Endodermal cell (in vitro differentiated cells): ENCODE measurements at regions not wholly inside any gene's neighbourhood (a gene's known extent, or its start where the extent isn't known, plus 50 kb on each side); places are given as distances from the start of the nearest gene placed in this dataset.

Experiments
- DNase-seq: peaks from one replicate; pipeline ENCODE4 v3.0.0-alpha.2; 2017
- H3K27ac ChIP-seq: 2 replicates; pipeline ENCODE4 v1.5.1; 2013; ENCODE audit warnings: mild to moderate bottlenecking, low read depth, low read length, moderate library complexity
- H3K27me3 ChIP-seq: 2 replicates; pipeline ENCODE4 v1.6.1; 2013; ENCODE audit warnings: mild to moderate bottlenecking, low read length, moderate library complexity; ENCODE audit not compliant: insufficient read depth, control insufficient read depth, poor library complexity, severe bottlenecking
- H3K36me3 ChIP-seq: 2 replicates; pipeline ENCODE4 v1.7.0; 2013; ENCODE audit warnings: mild to moderate bottlenecking, low read length, moderate library complexity; ENCODE audit not compliant: control insufficient read depth, insufficient read depth
- H3K4me1 ChIP-seq: one replicate; pipeline ENCODE4 v1.7.0; 2013; ENCODE audit warnings: low read length; ENCODE audit not compliant: control insufficient read depth, insufficient read depth
- H3K4me3 ChIP-seq: 2 replicates; pipeline ENCODE4 v1.5.1; 2013; ENCODE audit warnings: mild to moderate bottlenecking, low read length, moderate library complexity
- H3K9ac ChIP-seq: 2 replicates; pipeline ENCODE4 v1.6.1; 2013; ENCODE audit warnings: mild to moderate bottlenecking, low read length, moderate library complexity; ENCODE audit not compliant: poor library complexity, severe bottlenecking; ENCODE audit errors: extremely low read depth
- H3K9me3 ChIP-seq: 2 replicates; pipeline ENCODE4 v1.6.1; 2013; ENCODE audit warnings: mild to moderate bottlenecking, low read length, moderate library complexity; ENCODE audit not compliant: control insufficient read depth
- H3K27ac Mint-ChIP-seq: 2 replicates; pipeline ENCODE4 v1.8.0; 2020; ENCODE audit warnings: mixed read lengths
- H3K27me3 Mint-ChIP-seq: 2 replicates; pipeline ENCODE4 v1.8.0; 2021; ENCODE audit warnings: mild to moderate bottlenecking, mixed read lengths; ENCODE audit not compliant: insufficient read depth
- H3K36me3 Mint-ChIP-seq: 2 replicates; pipeline ENCODE4 v1.8.0; 2020; ENCODE audit warnings: low read depth, mixed read lengths
- H3K4me1 Mint-ChIP-seq: 2 replicates; pipeline ENCODE4 v1.8.0; 2020; ENCODE audit warnings: mixed read lengths
- H3K4me3 Mint-ChIP-seq: 2 replicates; pipeline ENCODE4 v1.8.0; 2020; ENCODE audit warnings: mild to moderate bottlenecking, moderate library complexity, mixed read lengths
- H3K9me3 Mint-ChIP-seq: 2 replicates; pipeline ENCODE4 v1.8.0; 2020; ENCODE audit warnings: mild to moderate bottlenecking, mixed read lengths
- CTCF ChIP-seq: fragments of 200-600 bp; sonication (generic); conservative IDR thresholded peaks from 2 replicates; pipeline ENCODE4 v1.5.0; 2021; ENCODE audit warnings: antibody characterized with exemption, mild to moderate bottlenecking
- WGBS, 2 experiments: methylation state at CpG; one replicate each; pipeline versions ENCODE4 v1.1.5 to v1.1.7; 2013; ENCODE audit warnings: missing lambda C conversion rate in 2 of 2, mixed read lengths in 1 of 2; ENCODE audit not compliant: insufficient coverage in 1 of 2, insufficient read length in 1 of 2; 5-methylcytosine and 5-hydroxymethylcytosine counted together

- Mint-ChIP-seq H3K4me3 (no peak overlapping the region), H3K4me1 (peaks cover 3% of the 10 kb centered on the region), H3K36me3 (no peaks in the 10 kb centered on the region), H3K27me3 (peaks cover 2% of the 10 kb centered on the region), H3K27ac (no peak overlapping the region), H3K9me3 (no peaks in the 10 kb centered on the region)
- no peak overlapping the region for H3K4me3 ChIP-seq
- H3K36me3 ChIP-seq: no peaks in the 10 kb centered on the region
- WGBS, 2 experiments: 85 to 91% methylated on average over 7 to 8 of the region's 8 CpGs
- no peaks in the 10 kb centered on the region for H3K4me1 ChIP-seq
- no peak for TF ChIP-seq CTCF
- no peak for DNase-seq
- H3K27ac ChIP-seq: no peak overlapping the region
- H3K27me3 ChIP-seq: no peaks in the 10 kb centered on the region
- no peaks in the 10 kb centered on the region for H3K9me3 ChIP-seq
- H3K9ac ChIP-seq: no peak overlapping the region
Observed at GRCh38 chr21:32957545-32957944, 68.2 kb upstream of the OLIG2 start.

- H3K9me3 ChIP-seq: no peaks in the 10 kb centered on the region
- Mint-ChIP-seq H3K36me3 (no peaks in the 10 kb centered on the region), H3K9me3 (no peaks in the 10 kb centered on the region), H3K4me1 (peaks cover 3% of the 10 kb centered on the region), H3K27ac (no peak overlapping the region), H3K27me3 (peaks cover 2% of the 10 kb centered on the region), H3K4me3 (no peak overlapping the region)
- peak; percentile 57 for DNase-seq
- no peaks in the 10 kb centered on the region for H3K27me3 ChIP-seq
- no peaks in the 10 kb centered on the region for H3K36me3 ChIP-seq
- H3K4me1 ChIP-seq: no peaks in the 10 kb centered on the region
- H3K9ac ChIP-seq: no peak overlapping the region
- WGBS, 2 experiments: 83 to 85% methylated on average over 6 of the region's 6 CpGs
- no peak overlapping the region for H3K4me3 ChIP-seq
- no peak for TF ChIP-seq CTCF
- no peak overlapping the region for H3K27ac ChIP-seq
Observed at GRCh38 chr21:32958288-32959002, 67.3 kb upstream of the OLIG2 start.

DNA sequence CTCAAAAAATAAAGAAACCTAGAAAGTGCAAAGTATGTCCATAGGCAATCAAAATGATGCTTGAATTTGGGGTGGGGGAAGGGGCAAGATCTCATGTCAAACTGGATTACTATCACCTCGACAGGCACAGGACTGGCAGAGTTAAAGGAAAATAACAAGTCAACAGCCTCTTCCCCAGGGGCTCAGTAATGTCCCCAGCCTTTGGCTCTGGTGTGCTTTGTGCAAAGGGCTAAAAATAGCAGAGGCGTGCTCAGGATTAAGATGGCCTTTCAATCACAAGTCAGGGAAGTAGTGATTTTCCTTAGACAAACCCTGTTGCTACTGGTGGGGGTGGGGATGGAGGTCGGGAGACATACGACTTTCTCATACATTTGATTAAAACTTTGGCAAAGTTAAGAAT lies 63.5 kb upstream of the OLIG2 start:
- H3K27ac ChIP-seq: no peak overlapping the region
- Mint-ChIP-seq H3K36me3 (no peaks in the 10 kb centered on the region), H3K27me3 (peaks cover 2% of the 10 kb centered on the region), H3K4me3 (no peak overlapping the region), H3K9me3 (peaks cover 3% of the 10 kb centered on the region), H3K4me1 (no peaks in the 10 kb centered on the region), H3K27ac (no peak overlapping the region)
- H3K9ac ChIP-seq: no peak overlapping the region
- no peaks in the 10 kb centered on the region for H3K9me3 ChIP-seq
- no peaks in the 10 kb centered on the region for H3K36me3 ChIP-seq
- 50 to 86% methylated on average over 1 to 3 of the region's 4 CpGs for WGBS, 2 experiments
- no peak for TF ChIP-seq CTCF
- no peaks in the 10 kb centered on the region for H3K4me1 ChIP-seq
- DNase-seq: no peak
- H3K4me3 ChIP-seq: no peak overlapping the region
- H3K27me3 ChIP-seq: no peaks in the 10 kb centered on the region
